Fibroblast of pulmonary artery (primary cell): ENCODE measurements at regions not wholly inside any gene's neighbourhood (a gene's known extent, or its start where the extent isn't known, plus 50 kb on each side); places are given as distances from the start of the nearest gene placed in this dataset.

ENCODE experiments used
- DNase-seq: peaks from one replicate; pipeline ENCODE4 v3.0.0-alpha.2; 2010; ENCODE audit warnings: low read depth
- H3K4me3 ChIP-seq: replicated peaks from 2 replicates; pipeline ENCODE4 v1.5.1; 2011; ENCODE audit warnings: low read depth, mild to moderate bottlenecking, control low read depth, low read length, moderate library complexity
- CTCF ChIP-seq: IDR thresholded peaks from 2 replicates; pipeline ENCODE4 v1.5.1; 2011; ENCODE audit warnings: mild to moderate bottlenecking, control low read depth, low read length, inconsistent platforms; ENCODE audit errors: missing control alignments

- peak; percentile 77 for DNase-seq
Measured at GRCh38 chr7:84529480-84530205, 335.1 kb upstream of the SEMA3A start.

GRCh38 chr7:84528756-84529479 is 334.3 kb upstream of the SEMA3A start:
- no peak overlapping the region for H3K4me3 ChIP-seq
- DNase-seq, result no peak
- TF ChIP-seq CTCF, result no peak

More at GRCh38 chr7:84529480-84530205, 335.1 kb upstream of the SEMA3A start:
- TF ChIP-seq CTCF, result no peak
- no peak overlapping the region for H3K4me3 ChIP-seq

- DNase-seq, result peak; percentile 87
- no peak overlapping the region for H3K4me3 ChIP-seq
- TF ChIP-seq CTCF, result no peak
Measured at GRCh38 chr7:84524714-84525694, 330.4 kb upstream of the SEMA3A start.

DNA sequence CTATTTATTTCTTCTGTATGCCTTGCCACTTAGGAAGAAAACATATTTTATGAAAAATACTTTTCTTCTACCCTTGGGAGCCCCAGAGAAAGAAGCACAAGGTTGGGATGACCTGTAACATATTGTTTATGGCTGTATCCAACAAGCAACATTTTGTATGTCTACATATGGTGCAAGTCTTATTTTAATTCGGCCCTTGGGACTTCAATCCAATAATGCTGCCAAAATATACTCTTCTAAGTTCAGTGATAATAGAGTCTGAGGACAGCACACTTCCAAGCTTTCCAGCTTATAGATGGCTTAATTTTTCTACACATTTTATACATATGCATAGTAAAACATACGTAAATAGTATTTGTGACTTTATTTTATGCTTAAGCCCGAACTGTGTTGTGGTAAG is 318.5 kb upstream of the SEMA3A start:
- no peak overlapping the region for H3K4me3 ChIP-seq
- DNase-seq, result no peak
- no peak for TF ChIP-seq CTCF

DNA sequence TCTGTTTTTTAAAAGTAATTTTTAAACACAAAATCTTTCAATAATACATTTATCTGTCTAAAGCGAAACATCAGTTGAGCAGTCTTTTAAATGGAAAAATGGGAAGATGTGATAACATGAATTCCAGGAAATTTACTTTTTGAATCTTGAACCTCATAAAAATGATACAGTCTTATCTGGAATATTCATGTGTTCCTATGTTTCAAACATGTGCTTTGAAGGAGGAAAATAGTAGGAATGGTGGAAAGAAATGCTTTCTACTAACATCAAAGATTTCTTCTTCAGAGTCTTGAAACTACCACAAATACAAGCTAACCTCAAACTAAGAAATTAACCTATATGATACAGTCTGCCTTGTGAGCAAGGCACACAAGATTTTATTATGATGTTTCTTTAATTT is 317.5 kb upstream of the SEMA3A start:
- no peak for DNase-seq
- no peak for TF ChIP-seq CTCF

GRCh38 chr7:84510505-84510904 is 315.9 kb upstream of the SEMA3A start:
- DNase-seq, result peak; percentile 49
- TF ChIP-seq CTCF, result no peak
- H3K4me3 ChIP-seq, result no peak overlapping the region

More for the DNA sequence above, 317.5 kb upstream of the SEMA3A start:
- no peak overlapping the region for H3K4me3 ChIP-seq
